HTR-8/SVneo (cell line): ENCODE measurements at regions not wholly inside any gene's neighbourhood (a gene's known extent, or its start where the extent isn't known, plus 50 kb on each side); places are given as distances from the start of the nearest gene placed in this dataset.

Experiments used
- DNase-seq: peaks from one replicate; pipeline ENCODE4 v3.0.0; 2011; ENCODE audit warnings: low spot score, mixed read lengths; ENCODE audit not compliant: insufficient read length
- FAIRE-seq: peaks from 2 replicates; lab custom pipeline; 2011; peaks lifted over from hg19 to GRCh38; lab: Jason Lieb, UNC

- DNase-seq = no peak
- FAIRE-seq = no peak
Observed at GRCh38 chr3:177300039-177300833, 103.0 kb upstream of the TBL1XR1 start.

GRCh38 chr3:177300842-177301241, 103.6 kb upstream of the TBL1XR1 start:
- FAIRE-seq (no peak), DNase-seq (no peak)

- FAIRE-seq (no peak), DNase-seq (no peak)
Observed at GRCh38 chr3:177306252-177306651, 109.0 kb upstream of the TBL1XR1 start.

DNA sequence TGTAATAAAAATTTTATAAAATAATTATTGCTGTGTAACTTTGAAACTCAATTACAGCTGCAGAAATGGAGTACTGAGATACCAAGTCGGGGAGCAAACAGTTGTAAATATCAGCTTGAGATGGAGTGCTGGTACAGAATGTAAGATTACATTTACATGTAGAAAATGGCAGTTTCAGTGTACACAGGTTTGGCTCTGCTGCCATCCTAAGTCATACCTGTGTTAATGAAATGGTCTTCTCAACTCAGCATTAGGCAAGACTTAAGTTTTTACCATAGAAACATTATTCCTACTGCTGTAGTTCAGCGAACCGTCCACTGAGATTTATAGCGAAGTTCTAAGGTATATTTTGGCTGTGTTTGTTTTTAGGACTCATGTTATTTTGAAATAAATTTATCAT, 110.1 kb upstream of the TBL1XR1 start:
- FAIRE-seq = no peak
- no peak for DNase-seq

- DNase-seq = no peak
- no peak for FAIRE-seq
Observed at GRCh38 chr3:177307826-177308225, 110.5 kb upstream of the TBL1XR1 start.

GRCh38 chr3:177308286-177308685, 111.0 kb upstream of the TBL1XR1 start:
- no peak for DNase-seq
- FAIRE-seq = no peak

DNA sequence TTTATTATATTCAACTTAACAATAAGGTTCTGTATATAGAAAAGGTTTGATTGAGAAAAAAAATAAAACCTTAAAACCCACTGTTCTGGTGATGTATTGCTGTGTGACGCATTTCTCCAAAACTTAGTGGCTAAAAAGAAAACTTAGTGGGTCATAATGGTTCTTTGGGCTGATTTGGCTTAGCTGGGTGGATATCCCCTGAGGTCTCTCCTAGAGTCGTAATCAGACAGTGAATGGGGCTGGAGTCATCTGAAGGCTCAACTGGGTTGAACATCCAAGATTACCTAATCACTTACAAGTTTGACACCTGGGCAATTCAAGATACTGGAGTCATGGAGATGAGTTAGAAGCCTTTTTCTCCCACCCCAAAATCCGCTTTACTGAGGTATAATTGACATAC, 111.6 kb upstream of the TBL1XR1 start:
- DNase-seq (no peak), FAIRE-seq (no peak)

- DNase-seq (no peak), FAIRE-seq (no peak)
Observed at GRCh38 chr3:177312491-177312890, 115.2 kb upstream of the TBL1XR1 start.

DNA sequence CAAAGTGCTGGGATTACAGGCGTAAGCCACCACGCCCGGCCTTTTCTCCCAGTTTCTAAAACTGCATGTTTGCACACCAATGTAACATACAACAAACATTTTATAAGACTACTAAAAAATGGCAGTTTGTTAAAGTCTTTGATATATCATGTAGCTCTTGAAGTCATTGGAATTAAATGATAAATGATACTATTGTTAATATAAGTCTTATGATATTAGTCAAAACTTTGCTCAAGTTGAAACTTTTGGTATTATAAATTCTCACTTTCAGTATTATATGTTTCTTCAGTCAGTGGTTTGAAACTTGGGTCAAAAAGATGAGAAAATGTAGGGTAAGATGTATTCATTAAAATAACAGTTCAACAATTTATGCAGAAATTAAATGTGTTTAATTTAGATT, 117.6 kb upstream of the TBL1XR1 start:
- DNase-seq (no peak), FAIRE-seq (no peak)

- DNase-seq (no peak), FAIRE-seq (no peak)
Observed at GRCh38 chr3:177317247-177317646, 120.0 kb upstream of the TBL1XR1 start.

- DNase-seq = no peak
- no peak for FAIRE-seq
Observed at GRCh38 chr3:177318559-177318958, 121.3 kb upstream of the TBL1XR1 start.

DNA sequence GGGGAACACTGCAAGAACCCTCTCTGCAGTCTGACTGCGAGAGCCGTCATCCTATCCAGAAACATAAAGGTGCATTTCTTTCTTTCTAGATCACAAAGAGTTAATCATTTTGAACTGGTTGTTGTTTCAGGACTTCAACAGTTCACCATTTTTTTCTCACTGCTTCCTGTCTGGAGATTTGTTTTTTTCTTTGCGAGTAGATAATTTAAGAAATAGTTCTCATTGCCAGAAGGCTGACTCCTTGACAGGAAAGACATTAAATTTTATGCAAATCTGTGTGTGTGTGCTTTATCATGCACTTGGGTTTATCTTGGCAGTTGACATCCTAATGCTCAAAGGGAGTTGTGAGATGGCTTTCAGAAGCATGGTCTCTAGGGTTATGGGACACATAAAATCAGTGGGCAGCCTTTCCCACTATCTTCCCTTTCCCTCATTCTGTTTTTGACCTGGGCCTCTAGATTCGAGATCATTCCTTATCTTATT, 123.5 kb upstream of the TBL1XR1 start:
- no peak for FAIRE-seq
- DNase-seq = no peak

- FAIRE-seq = no peak
Observed at GRCh38 chr3:177321819-177322218, 124.5 kb upstream of the TBL1XR1 start.

GRCh38 chr3:177322881-177323280, 125.6 kb upstream of the TBL1XR1 start:
- no peak for FAIRE-seq
- DNase-seq = no peak

More at GRCh38 chr3:177321819-177322218, 124.5 kb upstream of the TBL1XR1 start:
- no peak for DNase-seq

DNA sequence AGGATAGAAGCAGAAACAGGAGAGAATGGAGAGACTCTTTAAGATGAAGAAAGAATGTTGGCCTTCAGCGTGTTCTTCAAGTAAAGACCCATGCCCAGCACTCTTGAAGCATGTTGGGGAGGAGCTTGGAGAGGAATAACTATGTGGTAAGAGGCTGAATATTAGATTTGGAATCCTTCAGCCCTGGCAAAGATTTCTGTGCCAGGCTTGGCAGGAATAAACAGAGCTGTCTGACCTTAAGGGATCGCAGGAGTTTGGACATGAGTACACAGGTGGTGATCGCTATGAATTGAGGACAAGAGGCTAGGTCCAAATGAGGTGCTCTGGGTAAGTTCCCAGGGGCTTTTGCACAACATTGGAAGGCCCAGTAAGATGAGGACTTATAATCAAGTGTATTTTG, 132.6 kb upstream of the TBL1XR1 start:
- no peak for DNase-seq

GRCh38 chr3:177330779-177331178, 133.5 kb upstream of the TBL1XR1 start:
- no peak for DNase-seq
- FAIRE-seq = no peak

More for the DNA sequence above, 132.6 kb upstream of the TBL1XR1 start:
- FAIRE-seq = no peak

- DNase-seq (no peak), FAIRE-seq (no peak)
Observed at GRCh38 chr3:177331203-177331835, 134.0 kb upstream of the TBL1XR1 start.

GRCh38 chr3:177332955-177333354, 135.7 kb upstream of the TBL1XR1 start:
- FAIRE-seq (no peak), DNase-seq (no peak)

GRCh38 chr3:177333533-177334520, 136.5 kb upstream of the TBL1XR1 start:
- no peak for FAIRE-seq
- no peak for DNase-seq

- no peak for FAIRE-seq
- DNase-seq = no peak
Observed at GRCh38 chr3:177334803-177335202, 137.5 kb upstream of the TBL1XR1 start.
